RCC 7860 (cell line): ENCODE measurements at regions not wholly inside any gene's neighbourhood (a gene's known extent, or its start where the extent isn't known, plus 50 kb on each side); places are given as distances from the start of the nearest gene placed in this dataset.

Experiments used
- DNase-seq: peaks from one replicate; pipeline ENCODE4 v3.0.0-alpha.2; 2015; ENCODE audit warnings: low spot score
- FAIRE-seq: peaks from 2 replicates; lab custom pipeline; 2012; peaks lifted over from hg19 to GRCh38; lab: Jason Lieb, UNC

DNA sequence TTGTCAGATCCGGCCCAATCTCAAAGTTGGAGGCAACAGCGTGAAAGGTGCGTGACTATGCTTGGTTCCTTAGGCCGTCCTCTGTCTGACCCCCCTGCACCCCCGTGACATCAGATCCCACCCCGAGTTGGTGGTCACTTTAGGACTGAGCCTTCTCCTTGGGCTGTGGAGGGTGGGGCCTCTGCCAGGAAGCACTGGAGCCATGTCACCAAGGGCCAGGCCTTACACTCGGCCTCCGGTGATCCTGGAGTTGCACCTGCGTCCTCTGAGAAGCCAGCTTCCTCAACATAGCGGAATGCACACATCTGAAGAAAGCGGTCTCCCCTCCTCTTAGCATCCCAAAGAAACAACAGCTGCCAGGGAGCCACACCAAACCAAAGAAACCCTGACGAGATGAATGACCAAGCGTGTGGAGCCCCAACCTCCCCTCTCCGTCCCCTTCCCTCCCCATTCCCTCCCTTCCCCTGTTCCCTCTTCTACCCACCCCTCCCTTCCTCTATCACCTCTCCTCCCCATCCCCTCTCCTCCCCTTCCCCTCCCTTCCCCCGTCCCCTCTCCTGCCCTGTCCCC lies 182.6 kb downstream of the TTLL2 start:
- FAIRE-seq, result no peak
- no peak for DNase-seq

DNA sequence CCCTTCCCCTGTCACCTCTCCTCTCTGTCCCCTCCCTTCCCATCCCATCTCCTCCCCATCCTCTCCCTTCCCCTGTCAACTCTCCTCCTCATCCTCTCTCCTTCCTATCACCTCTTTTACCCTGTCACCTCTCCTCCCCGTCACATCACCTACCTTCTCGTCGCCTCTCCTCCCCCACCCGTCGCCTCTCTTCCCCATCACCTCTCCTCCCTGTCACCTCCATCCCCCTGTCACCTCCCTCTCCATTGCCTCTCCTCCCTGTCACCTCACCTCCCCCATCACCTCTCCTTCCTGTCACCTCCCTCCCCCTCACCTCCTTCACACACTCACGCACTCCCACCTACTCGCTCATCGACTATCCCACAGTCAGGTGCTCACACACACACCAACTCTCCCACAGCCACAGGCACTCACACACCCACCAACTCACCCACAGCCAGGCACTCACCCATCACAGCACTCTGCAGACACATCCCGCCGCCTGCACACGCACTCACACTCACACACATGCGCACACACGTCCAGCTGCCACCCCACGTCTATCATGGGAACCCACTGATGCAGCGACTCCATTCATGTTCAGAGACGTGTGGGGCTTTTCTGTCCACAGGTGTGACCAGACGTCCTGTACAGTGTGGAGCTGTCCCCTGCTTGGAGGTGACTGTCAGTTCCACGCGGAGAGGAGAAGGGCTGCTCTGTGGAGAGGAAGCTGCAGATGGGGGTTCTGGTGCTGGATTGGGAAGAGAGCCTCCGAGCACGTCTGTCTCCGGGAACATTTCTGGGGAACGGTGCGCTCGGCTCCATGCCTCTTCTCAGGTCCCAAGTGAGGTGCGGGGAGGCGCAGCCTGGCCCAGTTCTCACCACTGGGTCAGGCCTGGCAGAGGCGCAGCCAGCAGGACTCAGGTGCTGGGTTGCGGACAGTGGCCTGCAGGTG lies 184.3 kb downstream of the TTLL2 start:
- no peak for FAIRE-seq
- no peak for DNase-seq

DNA sequence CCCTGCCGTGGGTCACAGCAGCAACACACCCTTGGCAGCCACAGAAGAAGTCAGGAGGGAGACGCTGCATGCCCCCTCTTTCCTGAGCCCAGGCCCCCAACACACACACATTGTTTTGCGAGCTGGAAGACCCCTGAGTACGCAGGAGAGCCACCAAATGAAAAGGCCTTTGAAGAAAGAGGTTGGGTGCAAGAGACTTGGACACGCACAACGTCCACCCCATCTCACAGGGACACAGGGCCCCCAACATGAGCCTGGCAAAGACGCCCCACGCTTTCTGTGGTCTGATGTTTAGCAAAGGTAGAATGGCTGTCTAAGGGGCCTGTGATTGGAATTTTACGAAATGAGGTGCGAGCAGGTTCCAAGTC lies 185.0 kb downstream of the TTLL2 start:
- no peak for DNase-seq
- FAIRE-seq, result no peak

DNA sequence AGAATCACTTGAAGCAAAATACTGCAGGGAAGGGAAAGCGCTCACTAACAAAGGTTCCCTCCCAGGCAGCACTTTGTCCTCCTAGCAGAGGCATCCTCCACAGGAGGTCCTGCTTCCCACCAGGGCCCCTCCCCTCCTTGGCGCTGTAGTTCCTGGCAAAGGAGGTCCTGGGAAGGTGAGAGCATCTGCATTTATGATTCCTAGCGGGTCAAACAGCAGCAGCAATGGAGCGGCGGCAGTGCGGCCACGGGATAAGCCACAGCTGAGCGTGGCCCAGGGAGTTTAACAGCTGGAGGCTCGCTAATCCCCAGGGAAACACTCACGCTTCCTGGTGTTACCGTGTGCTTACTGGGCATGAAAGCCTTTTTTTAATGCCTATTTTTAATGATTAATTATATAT lies 185.8 kb downstream of the TTLL2 start:
- DNase-seq (no peak), FAIRE-seq (no peak)

DNA sequence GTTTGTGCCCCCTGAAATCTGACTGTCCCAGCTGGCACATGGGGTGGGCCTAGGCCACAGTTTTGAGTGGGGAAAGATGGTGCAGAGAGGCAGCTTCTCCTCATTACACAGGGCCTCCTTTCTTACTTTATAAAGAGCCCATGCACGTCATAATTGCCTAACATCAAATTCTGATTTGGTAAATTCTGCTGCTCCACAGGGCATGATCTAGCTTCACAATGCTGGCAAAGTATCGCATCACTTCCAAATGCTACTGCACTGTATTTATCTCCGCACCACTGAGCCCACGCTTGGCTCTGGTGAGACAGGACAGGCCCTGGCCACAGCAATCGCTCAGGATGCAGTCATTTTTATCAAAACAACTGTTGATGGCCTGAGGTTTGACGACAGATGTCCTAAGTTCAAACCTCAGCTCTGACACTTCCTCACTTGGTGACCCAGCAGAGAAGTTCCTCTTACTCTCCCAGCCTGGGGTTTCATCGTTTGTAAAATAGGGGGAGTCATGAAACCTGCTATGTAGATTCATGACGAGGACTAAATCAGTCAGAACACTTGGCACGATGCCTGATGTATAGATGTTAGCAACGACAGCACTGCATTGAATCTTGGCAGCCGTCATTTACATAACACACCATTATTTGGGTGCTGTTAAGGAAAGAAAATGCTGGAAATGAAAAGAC lies 187.9 kb downstream of the TTLL2 start:
- FAIRE-seq (no peak), DNase-seq (no peak)

DNA sequence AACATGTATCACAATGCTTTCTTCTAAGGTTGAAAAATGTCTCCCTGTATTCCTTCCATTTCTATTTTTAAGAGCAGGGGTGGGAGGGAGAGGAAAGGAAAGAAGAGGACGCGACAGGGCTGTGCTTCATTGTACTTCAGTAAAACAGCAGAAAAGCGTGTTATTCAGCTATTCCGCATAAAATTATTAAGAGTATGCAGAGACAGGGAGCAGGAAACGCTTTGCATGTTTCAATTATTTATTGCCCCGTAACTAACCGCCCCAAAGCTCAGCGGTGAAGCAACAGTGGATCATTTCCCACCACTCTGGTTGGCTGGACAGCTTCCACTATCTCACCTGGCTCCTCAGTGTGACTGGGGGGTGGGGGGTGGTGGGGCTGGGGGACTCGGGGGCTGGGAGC lies 188.9 kb downstream of the TTLL2 start:
- DNase-seq (no peak), FAIRE-seq (no peak)

DNA sequence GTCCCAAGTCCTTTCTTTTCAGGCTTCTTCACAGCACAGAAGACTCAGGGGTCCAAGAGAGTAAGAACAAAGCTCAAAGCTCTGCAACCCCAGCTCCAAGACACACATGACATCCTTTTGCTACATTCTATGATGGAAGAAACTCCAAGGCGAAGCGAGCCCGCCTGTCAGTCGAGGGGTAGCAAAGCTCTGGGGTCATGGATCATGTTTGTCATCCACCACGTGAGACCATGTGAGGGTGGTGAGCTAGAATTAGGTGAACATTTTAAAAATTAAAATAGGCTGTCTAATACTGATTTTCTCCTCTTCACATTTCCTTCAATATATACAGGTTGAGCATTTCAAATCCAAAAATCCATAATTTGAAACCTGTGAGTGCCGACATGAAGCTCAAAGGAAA lies 189.6 kb downstream of the TTLL2 start:
- DNase-seq, result no peak
- no peak for FAIRE-seq

DNA sequence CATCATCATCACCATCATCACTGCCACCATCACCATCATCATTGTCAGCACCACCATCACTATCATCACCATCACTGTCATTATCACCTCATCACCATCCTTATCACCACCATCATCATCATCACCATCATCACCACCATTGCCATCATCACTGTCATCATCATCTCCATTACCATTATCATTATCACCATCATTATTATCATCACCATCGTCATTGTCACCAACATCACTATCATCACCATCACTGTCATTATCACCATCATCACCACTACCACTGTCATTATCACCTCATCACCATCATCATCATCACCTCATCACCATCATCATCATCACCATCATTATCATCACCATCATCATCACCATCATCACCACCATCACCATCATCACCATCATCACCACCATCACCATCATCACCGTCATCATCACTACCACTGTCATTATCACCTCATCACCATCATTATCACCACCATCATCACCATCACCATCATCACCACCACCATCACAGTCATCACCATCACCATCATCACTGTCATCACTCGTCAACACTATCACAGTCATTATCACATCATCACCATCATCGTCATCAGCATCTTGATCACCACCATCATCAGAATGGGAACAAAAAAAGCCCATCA lies 191.1 kb downstream of the TTLL2 start:
- DNase-seq, result no peak

DNA sequence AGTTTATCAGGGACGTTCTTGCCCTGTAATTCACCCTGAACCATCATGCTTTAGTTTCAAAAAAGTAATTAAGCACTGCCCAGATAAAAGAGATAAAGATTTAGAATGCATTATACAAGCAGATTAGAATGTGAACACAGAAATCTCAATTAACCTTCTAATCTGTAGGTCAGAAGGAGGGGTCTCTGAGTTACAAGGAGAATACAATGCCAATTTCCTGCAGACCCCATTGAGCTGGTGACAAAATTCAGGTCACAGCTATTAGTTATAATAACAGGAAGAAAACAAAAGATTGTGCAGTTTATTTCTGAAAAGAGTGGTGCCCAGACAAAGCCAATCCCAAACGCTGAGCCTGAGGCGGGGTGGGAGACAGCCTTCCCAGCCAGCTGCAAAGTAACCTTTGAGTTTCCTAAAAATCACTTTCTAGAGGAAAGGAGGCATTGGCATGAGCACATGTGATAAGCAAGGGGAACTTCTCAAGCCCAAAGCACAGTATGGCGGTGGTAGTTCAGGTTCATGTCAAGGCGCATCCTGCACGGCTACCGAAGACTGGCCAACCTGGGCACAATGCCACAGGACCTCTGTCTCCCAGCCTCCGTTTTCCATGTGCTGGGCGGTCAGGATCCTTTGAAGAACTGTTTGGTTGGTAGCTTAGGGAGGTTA lies 192.5 kb downstream of the TTLL2 start:
- FAIRE-seq (no peak), DNase-seq (no peak)

More for the DNA sequence above, 191.1 kb downstream of the TTLL2 start:
- no peak for FAIRE-seq

DNA sequence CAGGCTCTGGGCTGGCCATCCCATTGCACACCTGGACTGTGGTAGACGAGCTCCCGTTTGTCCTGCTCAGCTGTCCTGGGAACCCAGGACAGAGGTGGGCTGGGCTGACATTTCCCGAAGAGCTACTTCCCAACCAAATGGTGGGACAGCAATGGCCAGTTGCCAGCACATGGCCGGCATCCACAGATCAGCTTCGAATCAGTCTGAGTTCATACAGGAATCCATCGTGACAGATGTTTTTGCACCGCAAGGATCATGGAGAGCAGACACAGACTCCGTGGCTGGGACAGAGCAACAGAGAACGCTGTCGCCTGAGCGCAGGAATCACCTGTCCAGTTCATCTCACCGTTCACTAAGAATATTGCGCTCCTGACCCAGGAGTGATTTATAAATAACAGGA lies 198.5 kb downstream of the TTLL2 start:
- DNase-seq, result no peak
- FAIRE-seq, result no peak

DNA sequence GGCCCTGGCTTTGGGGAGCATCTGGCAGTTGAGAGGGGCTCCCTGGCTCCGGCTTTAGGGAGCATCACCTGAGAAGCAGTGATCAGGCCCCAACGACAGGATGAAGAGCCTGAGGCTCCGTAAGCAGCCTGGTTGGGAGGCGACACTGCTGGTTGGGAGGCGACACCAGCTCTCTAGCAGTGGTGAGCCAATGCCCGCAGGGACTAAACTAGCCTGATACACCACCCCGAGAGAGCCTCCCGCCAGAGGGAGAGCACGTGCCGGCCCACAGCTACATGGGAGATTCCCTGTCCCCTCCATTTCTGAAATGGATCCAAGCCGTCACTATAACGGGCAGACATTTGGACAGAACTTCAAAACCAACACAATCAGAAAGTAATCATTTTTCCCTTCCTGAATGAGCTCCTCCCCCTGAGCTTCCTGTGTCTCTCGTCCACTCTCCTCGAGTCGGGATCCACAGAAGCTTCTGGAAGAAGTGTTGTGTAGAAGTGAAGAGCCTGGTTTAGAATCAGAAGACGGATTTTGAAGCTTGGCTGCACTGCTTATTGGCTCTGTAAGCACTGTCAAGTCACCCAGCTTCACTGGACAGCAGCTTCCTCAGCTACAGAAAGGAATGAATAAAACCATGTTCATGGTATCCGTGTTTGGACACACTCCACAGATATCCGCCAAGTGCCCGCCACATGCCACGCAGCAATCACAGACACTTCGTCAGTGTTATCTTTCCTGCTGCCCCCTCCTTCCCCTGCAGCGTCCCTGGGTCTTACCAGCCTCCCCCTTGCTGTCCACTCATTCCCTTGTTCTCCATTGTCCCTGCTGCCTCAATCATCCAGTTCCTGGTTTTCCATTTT lies 199.6 kb downstream of the TTLL2 start:
- DNase-seq (no peak), FAIRE-seq (no peak)

DNA sequence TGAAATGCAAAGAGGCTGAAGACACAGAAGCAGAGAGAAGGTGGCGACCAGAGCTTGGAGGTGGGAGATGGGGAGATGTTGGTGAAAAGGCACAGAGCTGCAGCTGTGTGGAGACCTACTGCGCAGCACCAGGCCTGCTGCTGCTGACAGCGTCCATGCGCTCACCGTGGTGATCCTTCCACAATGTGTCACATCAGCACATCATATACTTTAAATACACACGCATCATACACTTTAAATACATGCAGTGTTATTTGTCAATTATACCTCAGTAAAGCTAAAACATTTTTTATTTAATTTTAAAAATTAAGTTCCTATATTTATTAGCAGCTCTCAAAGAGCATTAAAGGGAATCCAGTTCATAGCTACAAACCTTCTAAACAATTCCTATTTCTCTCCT lies 200.9 kb downstream of the TTLL2 start:
- no peak for DNase-seq
- FAIRE-seq, result no peak

DNA sequence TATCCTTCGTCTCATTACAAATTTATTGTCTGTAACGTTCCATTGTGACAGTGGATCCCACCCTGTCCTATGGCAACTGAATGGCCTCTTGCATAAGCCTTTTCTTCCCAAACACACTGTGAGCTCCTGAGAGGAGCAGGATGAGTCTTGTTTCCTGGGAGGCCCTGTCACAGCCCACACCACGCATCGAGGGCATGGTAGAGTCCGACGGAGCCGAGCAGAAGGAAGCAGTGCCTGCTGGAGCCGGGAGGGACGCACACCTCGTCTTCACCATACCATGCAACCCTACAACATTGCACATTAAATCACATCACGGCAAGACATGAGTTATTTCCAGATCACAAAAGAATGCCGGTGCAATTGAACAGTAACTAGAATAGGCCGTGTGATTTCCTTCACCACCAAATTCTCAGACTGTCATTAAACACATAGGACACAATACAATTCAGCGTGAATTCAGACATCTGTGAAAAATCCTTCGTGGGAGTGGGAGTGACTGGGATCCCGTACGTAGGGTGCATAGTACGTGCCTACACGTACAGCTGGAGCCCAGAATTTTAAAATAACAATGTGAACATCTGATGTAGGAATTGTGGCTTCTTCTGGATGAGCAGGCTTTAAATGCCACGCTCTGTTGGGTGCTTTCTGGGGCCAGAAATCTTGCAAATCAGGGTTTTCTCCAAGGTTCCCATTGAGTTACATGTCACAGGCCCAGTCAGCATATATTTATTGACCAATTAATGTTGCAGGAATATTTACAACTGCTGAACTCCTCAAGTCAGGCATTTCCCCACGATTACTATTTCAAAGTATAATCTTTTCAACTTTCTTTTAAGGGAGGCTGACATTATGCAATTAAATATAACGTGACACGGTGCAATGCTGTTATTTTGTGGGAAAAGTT lies 201.8 kb downstream of the TTLL2 start:
- FAIRE-seq (no peak), DNase-seq (no peak)

DNA sequence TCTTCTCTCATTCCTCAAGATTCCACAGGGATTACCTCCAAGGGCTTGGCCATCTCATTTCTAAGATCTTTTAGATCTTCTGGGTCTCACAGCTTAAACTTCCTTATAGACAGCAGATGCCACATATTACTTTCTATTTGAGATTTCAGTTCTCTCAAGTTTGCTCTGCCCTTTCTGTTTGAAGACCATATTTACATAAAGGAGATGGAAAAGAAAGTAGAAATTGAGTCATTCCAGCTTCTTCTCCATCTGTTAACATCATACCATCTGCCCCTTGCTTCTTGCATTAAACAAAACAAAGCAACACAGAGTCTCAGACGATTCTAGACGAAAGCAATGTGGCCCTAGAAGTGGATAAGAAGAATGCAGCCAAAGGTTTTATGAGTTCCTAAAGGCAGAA lies 203.4 kb downstream of the TTLL2 start:
- FAIRE-seq (no peak), DNase-seq (no peak)

DNA sequence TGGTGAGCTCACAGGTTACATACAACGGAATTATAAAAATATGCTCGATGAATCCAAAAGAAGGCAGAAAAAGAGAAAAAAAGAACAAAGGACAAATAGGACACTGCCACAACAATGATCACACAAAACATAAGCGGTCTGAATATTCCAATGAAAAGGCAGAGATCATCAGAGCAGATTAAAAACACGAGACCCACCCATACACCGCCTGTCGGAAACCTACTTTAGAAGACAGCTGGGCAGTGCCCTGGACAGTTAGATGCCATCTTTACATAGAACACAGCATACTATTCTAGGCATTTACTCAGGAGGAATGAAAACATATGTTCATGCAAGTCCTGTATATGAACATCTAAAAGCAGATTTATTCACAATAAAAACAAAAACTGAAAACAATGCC lies 204.1 kb downstream of the TTLL2 start:
- FAIRE-seq (no peak), DNase-seq (no peak)

DNA sequence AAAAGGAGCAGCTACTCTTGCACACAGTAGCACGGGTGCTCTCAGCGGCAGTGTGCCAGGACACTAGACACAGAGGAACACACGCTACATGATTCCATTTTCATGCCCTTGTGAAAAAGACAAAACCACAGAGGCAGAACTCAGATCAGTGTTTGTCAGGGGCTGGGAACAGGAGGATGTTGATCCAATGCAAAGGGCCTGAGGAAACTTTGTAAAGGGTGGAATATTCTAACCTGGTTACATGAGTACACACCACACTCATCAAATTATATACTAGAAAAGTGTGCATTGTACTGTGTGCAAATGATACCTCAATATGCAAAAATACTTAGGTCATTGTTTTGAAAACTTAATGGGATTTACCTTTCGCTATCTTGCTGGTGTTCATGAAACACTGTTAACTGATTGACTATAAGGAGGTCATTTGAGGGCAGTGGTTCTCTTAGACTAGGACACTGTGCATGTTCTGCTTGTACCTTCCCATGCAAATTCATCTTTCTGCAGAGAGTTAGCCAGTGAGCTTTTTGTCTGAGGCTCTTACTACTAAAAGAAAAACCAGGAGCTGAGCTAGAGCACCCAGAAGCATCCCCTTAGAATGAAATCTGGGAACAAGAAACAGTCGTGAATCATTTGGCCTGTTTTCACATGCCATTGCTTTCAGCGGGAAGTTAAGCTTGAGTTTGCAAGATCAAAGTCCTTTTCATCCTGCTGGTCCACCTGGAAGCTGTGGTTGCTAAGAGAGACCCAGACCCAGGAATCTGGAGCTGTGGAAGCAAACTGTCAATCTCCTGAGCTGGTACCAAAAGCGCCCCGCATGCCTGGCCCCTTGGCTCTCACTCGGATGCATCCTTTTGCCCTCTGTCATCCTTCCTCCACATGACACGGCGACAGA lies 204.8 kb downstream of the TTLL2 start:
- no peak for FAIRE-seq
- no peak for DNase-seq

DNA sequence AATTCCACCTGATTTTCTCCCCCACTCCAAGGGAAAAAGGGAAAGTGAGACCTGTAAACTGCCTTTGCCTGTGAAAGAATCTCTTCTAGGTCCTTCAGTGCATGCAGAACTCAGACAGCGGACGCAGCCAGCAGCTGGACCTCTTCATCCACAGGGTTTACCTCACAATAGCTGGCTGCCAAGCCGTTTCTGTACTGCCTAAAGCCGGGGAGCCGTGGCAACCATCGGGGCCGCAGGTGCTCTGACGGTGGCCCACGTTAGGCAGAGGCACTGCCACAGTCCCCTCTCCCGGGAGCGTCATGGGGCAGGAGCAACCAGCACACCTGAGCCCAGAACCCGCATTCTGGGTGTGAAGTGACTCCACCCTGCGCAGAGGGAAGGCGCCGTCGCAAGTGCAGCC lies 206.1 kb downstream of the TTLL2 start:
- FAIRE-seq, result no peak
- DNase-seq, result no peak
